ENCODE measurements at regions not wholly inside any gene's neighbourhood (a gene's known extent, or its start where the extent isn't known, plus 50 kb on each side); places are given as distances from the start of the nearest gene placed in this dataset.
"Not testable (repeated sequence)": the region's sequence is repeated elsewhere in the genome, so short reads cannot be mapped to it uniquely, and the experiment has no call there.

- Mint-ChIP-seq H3K9me3 (no peaks in the 10 kb centered on the region), H3K4me3 (no peak overlapping the region), H3K27me3 (peaks cover 22% of the 10 kb centered on the region), H3K36me3 (ENCODE audit: low read depth) (no peaks in the 10 kb centered on the region), H3K27ac (no peak overlapping the region), H3K4me1 (ENCODE audit: low read depth) (peaks cover 6% of the 10 kb centered on the region)
- DNase-seq = no peak
These were observed 80.9 kb upstream of the SLC66A3 start for GRCh38 chr2:11074246-11074820.

GRCh38 chr2:11075221-11075620 lies 80.0 kb upstream of the SLC66A3 start:
- H3K27ac Mint-ChIP-seq = no peak overlapping the region
- no peak for DNase-seq
- no peaks in the 10 kb centered on the region for H3K9me3 Mint-ChIP-seq
- H3K4me3 Mint-ChIP-seq = no peak overlapping the region
- H3K4me1 Mint-ChIP-seq (ENCODE audit: low read depth) = peaks cover 6% of the 10 kb centered on the region
- peaks cover 24% of the 10 kb centered on the region for H3K27me3 Mint-ChIP-seq
- H3K36me3 Mint-ChIP-seq (ENCODE audit: low read depth) = no peaks in the 10 kb centered on the region

- Mint-ChIP-seq H3K9me3 (no peaks in the 10 kb centered on the region), H3K27ac (no peak overlapping the region), H3K4me1 (ENCODE audit: low read depth) (peaks cover 6% of the 10 kb centered on the region), H3K27me3 (peaks cover 22% of the 10 kb centered on the region), H3K36me3 (ENCODE audit: low read depth) (no peaks in the 10 kb centered on the region), H3K4me3 (no peak overlapping the region)
- no peak for DNase-seq
These were observed 77.9 kb upstream of the SLC66A3 start for GRCh38 chr2:11077411-11077810.

- no peak for DNase-seq
- Mint-ChIP-seq H3K36me3 (ENCODE audit: low read depth) (no peaks in the 10 kb centered on the region), H3K27me3 (peaks cover 11% of the 10 kb centered on the region), H3K4me1 (ENCODE audit: low read depth) (no peaks in the 10 kb centered on the region), H3K4me3 (no peak overlapping the region), H3K27ac (no peak overlapping the region), H3K9me3 (no peaks in the 10 kb centered on the region)
These were observed 76.0 kb upstream of the SLC66A3 start for GRCh38 chr2:11079136-11079824.

GRCh38 chr2:11080253-11081115 lies 74.8 kb upstream of the SLC66A3 start:
- Mint-ChIP-seq H3K27ac (no peak overlapping the region), H3K27me3 (peaks cover 14% of the 10 kb centered on the region), H3K9me3 (no peaks in the 10 kb centered on the region), H3K36me3 (ENCODE audit: low read depth) (no peaks in the 10 kb centered on the region), H3K4me3 (no peak overlapping the region), H3K4me1 (ENCODE audit: low read depth) (no peaks in the 10 kb centered on the region)
- no peak for DNase-seq

GRCh38 chr2:11082880-11083279 lies 72.4 kb upstream of the SLC66A3 start:
- Mint-ChIP-seq H3K9me3 (no peaks in the 10 kb centered on the region), H3K27ac (no peak overlapping the region), H3K27me3 (peaks cover 16% of the 10 kb centered on the region), H3K4me3 (no peak overlapping the region), H3K36me3 (ENCODE audit: low read depth) (no peaks in the 10 kb centered on the region), H3K4me1 (ENCODE audit: low read depth) (no peaks in the 10 kb centered on the region)
- DNase-seq = no peak

- H3K9me3 Mint-ChIP-seq; H3K4me3 Mint-ChIP-seq; DNase-seq; H3K27ac Mint-ChIP-seq; H3K4me1 Mint-ChIP-seq (ENCODE audit: low read depth); H3K27me3 Mint-ChIP-seq; H3K36me3 Mint-ChIP-seq (ENCODE audit: low read depth): not testable (repeated sequence)
These were observed 66.4 kb upstream of the SLC66A3 start for GRCh38 chr2:11088821-11089220.

GRCh38 chr2:11090187-11090586 lies 65.1 kb upstream of the SLC66A3 start:
- no peak for DNase-seq

GRCh38 chr2:11092701-11093335 lies 62.4 kb upstream of the SLC66A3 start:
- Mint-ChIP-seq H3K27me3 (peaks cover 5% of the 10 kb centered on the region), H3K36me3 (ENCODE audit: low read depth) (no peaks in the 10 kb centered on the region), H3K4me1 (ENCODE audit: low read depth) (no peaks in the 10 kb centered on the region), H3K27ac (no peak overlapping the region), H3K4me3 (no peak overlapping the region), H3K9me3 (no peaks in the 10 kb centered on the region)
- DNase-seq = no peak

More at GRCh38 chr2:11090187-11090586, 65.1 kb upstream of the SLC66A3 start:
- no peak overlapping the region for H3K27ac Mint-ChIP-seq
- peaks cover 7% of the 10 kb centered on the region for H3K27me3 Mint-ChIP-seq
- H3K4me3 Mint-ChIP-seq = no peak overlapping the region
- H3K4me1 Mint-ChIP-seq (ENCODE audit: low read depth) = no peaks in the 10 kb centered on the region
- no peaks in the 10 kb centered on the region for H3K36me3 Mint-ChIP-seq (ENCODE audit: low read depth)
- no peaks in the 10 kb centered on the region for H3K9me3 Mint-ChIP-seq

GRCh38 chr2:11093467-11093866 lies 61.8 kb upstream of the SLC66A3 start:
- peaks cover 5% of the 10 kb centered on the region for H3K27me3 Mint-ChIP-seq
- H3K4me3 Mint-ChIP-seq = no peak overlapping the region
- H3K9me3 Mint-ChIP-seq = no peaks in the 10 kb centered on the region
- H3K4me1 Mint-ChIP-seq (ENCODE audit: low read depth) = no peaks in the 10 kb centered on the region
- H3K27ac Mint-ChIP-seq = no peak overlapping the region
- no peaks in the 10 kb centered on the region for H3K36me3 Mint-ChIP-seq (ENCODE audit: low read depth)
- DNase-seq = no peak

- DNase-seq = no peak
- no peaks in the 10 kb centered on the region for H3K9me3 Mint-ChIP-seq
- no peak overlapping the region for H3K27ac Mint-ChIP-seq
- no peak overlapping the region for H3K4me3 Mint-ChIP-seq
- H3K27me3 Mint-ChIP-seq = peaks cover 5% of the 10 kb centered on the region
- no peaks in the 10 kb centered on the region for H3K4me1 Mint-ChIP-seq (ENCODE audit: low read depth)
- H3K36me3 Mint-ChIP-seq (ENCODE audit: low read depth) = no peaks in the 10 kb centered on the region
These were observed 61.1 kb upstream of the SLC66A3 start for GRCh38 chr2:11094021-11094810.

GRCh38 chr2:11096591-11096990 lies 58.7 kb upstream of the SLC66A3 start:
- H3K4me1 Mint-ChIP-seq (ENCODE audit: low read depth) = no peaks in the 10 kb centered on the region
- no peaks in the 10 kb centered on the region for H3K9me3 Mint-ChIP-seq
- peaks cover 5% of the 10 kb centered on the region for H3K27me3 Mint-ChIP-seq
- H3K27ac Mint-ChIP-seq = no peak overlapping the region
- H3K4me3 Mint-ChIP-seq = no peak overlapping the region
- H3K36me3 Mint-ChIP-seq (ENCODE audit: low read depth) = no peaks in the 10 kb centered on the region
- DNase-seq = no peak

GRCh38 chr2:11097038-11097720 lies 58.1 kb upstream of the SLC66A3 start:
- Mint-ChIP-seq H3K27ac (no peak overlapping the region), H3K9me3 (no peaks in the 10 kb centered on the region), H3K36me3 (ENCODE audit: low read depth) (no peaks in the 10 kb centered on the region), H3K4me1 (ENCODE audit: low read depth) (no peaks in the 10 kb centered on the region), H3K4me3 (no peak overlapping the region), H3K27me3 (peaks cover 10% of the 10 kb centered on the region)
- no peak for DNase-seq
